COLO668 (cell line): ENCODE measurements at regions not wholly inside any gene's neighbourhood (a gene's known extent, or its start where the extent isn't known, plus 50 kb on each side); places are given as distances from the start of the nearest gene placed in this dataset.
"Not testable (repeated sequence)": the region's sequence is repeated elsewhere in the genome, so short reads cannot be mapped to it uniquely, and the experiment has no call there.

ENCODE experiments used
- DNase-seq: peaks from one replicate; lab custom pipeline; 2025; ENCODE audit not compliant: unreplicated experiment; lab: John Stamatoyannopoulos, UW

DNA sequence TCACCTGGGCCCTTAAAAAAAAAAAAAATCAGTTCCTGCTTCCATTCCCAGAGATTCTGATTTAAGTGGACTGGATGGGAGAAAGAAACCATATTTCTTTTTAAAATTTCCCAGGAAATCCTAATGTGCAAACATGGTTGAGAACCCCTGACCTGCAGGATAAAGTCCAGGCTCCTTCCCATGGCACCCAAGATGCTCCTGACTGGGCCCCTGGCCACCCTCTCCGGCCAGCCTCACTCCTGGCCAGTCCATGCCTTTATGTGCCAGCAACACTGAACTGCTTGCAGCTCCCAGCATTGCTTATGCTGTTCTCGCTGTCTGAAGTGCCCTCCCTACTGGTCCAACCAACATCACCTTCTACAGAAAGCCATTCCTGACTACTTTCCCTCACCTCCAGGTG lies 93.9 kb downstream of the TEX35 start:
- DNase-seq, result no peak

DNA sequence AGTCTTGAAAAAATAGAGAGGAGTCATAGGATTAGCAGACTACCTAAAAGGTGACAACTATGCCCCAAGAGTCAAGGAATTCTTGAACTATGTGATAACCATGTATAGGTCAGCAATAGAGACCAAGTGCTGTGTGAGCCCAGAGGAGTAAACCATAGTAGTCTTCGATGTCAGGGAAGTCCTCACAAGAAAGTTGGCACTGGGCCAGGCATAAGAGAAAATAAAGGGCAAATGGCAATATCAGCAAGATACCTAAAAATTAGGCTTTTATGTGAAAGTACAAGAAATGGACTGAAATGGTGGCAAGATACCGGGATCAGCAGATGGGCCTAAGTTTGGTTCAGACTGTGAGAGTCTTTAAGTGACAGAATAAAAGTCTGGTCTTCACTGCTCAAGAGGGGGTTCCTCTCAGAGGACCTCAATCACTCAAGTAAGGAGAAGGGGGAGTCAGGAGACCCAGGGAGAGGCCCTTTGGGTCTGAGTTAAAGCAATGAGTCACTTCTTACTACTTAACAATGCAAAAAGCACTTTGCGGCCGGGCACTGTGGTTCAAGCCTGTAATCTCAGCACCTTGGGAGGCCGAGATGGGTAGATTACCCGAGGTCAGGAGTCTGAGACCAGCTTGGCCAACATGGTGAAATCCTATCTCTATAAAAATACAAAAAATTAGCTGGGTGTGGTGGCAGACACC lies 95.0 kb downstream of the TEX35 start:
- no peak for DNase-seq

DNA sequence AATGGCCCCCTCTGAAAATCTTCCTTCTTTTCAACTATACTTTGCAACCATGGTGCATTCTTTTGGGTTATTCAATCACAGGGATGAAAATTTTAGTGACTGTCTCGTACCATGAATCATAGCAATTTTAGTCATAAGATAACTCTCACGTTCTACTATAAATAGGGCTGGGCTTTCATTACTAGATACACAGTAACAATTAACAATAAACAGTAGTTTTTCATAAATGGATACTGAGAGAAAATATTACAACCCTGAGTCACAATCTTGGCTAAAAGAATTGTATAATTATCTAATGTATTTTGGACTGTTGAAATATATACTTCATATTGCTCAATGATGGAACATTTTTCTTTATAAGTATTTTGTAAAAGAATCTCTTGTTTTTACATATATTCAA lies 96.1 kb downstream of the TEX35 start:
- DNase-seq, result no peak

DNA sequence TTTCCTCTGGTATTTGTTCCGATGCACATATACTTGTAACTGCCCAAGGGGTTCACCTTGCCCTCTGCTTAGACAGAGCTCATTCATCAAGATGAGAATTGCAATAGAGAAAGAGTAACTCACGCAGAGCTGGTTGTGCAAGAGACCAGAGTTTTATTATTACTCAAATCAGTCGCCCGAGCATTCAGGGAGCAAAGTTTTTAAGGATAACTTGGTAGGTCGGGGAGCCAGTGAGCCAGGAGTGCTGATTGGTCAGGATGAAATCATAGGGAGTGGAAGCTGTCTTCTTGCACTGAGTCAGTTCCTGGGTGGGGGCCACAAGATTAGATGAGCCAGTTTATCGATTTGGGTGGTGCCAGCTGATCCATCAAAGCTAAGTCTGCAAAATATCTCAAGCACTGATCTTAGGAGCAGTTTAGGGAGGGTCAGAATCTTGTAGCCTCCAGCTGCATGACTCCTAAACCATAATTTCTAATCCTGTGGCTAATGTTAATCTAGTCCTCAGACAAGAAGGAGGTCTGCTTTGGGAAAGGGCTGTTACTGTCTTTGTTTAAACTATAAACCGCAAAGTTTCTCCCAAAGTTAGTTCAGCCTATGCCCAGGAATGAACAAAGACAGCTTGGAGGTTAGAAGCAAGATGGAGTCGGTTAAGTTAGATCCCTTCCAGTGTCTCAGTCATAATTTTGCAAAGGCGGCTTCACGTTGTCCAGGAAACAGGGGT lies 97.9 kb downstream of the TEX35 start:
- not testable (repeated sequence) for DNase-seq

DNA sequence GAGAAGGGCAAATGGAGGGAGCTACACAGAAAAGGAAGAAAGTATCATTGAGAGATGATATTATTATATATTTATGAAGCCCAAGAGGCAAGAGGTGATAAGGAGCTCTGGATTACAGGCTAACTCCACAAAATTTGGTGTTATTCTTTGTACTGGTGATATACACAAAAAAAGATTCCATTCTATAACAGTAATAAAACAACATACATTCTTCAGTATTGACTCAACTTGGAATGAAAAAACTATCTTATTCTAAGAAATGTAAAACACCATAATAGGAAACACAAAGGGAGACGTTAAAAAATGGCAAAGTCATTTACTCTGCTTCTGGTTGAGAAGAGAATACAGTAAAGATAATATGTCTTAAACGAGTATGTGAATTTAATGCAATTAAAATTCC lies 99.4 kb downstream of the TEX35 start:
- DNase-seq, result no peak

DNA sequence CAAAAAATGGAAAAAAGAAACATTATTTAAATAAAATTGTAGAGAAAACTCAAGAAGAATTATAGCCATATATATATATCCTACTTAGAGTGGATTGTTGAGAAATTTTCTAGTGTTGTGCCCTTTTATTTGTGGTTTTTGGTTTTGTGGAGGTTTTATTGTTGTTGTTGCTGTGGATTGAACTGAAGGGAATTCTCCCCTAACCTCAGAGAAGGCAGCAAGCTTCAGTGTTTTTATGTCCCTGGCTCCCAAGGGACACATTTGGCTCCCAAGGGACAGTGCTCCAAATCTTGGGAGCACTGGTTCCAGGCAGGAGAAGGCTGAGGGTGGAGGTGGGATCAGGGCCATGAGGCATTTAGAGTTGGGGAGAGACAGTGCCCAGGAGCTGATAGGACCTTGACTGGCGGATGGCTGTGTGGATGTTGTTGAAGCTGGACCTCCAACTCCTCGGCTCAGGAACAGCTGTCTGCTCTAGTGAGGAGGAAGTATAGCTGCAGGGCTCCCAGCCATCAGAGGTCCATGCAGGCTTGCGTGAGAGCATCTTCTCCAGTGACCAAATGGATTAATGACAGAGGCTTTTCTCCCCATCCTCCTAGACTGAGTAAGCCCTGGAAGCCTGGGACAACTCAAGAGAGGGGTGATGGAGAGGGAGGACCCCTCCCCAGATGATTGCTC lies 100.5 kb downstream of the TEX35 start:
- no peak for DNase-seq

DNA sequence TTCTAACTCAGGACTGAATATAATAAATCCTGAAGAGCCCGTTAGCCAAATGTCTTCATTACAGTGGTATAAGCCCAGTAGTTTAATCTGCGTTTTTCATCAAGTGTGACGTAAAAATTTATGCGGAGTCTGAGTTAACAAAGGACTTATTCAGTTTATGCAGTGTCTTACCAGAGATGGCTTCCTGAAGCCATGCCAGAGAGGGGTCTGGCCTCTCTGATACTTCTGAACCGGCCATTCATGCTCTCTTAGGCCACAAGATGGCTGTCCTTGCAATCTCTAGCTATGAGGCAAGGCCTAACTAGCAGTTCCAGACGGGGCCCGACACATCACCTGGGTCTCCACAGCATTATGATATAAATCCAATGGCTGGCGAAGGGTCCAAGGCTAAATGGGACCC lies 101.4 kb downstream of the TEX35 start:
- DNase-seq, result no peak

DNA sequence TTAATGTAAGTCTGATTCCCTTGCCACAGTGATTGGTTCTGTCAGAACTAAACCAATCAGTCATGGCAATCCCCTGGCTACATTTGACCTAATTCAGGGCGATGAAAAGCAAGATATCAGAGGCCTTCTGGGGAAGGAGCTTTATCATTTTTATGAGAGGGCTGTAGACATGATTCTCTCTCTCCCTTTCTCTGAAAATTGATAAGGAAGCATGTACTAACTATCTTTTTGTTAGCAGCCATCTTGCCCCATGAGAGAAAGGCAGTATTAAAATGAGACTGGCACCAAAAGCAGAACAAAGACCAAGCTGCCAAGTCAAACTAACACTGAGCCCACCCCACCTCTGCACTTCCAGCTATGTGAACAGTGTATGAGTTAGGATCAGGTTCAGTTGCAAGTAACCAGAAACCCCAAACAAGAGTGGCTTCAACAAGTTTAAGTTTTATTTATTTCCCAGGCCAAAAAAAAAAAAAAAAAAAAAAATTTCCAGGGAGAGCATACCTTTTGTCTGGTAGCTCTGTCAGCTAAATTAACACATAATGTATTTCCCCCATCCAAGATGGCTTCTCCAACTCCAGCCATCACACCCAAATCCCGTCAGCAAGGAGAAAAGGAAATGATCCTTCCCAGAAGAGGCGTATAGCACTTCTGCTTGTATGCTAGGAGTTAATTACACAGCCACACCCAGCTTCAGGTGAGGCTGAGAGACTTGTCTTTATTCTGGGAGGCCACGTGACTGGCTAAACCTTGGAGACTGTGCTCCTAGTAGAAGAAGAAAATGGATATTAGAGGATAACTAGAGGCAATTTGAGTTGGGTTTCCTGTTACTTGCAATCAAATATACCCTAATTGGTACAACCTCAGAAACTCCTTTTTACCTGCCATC lies 105.8 kb upstream of the RALGPS2 start:
- no peak for DNase-seq

DNA sequence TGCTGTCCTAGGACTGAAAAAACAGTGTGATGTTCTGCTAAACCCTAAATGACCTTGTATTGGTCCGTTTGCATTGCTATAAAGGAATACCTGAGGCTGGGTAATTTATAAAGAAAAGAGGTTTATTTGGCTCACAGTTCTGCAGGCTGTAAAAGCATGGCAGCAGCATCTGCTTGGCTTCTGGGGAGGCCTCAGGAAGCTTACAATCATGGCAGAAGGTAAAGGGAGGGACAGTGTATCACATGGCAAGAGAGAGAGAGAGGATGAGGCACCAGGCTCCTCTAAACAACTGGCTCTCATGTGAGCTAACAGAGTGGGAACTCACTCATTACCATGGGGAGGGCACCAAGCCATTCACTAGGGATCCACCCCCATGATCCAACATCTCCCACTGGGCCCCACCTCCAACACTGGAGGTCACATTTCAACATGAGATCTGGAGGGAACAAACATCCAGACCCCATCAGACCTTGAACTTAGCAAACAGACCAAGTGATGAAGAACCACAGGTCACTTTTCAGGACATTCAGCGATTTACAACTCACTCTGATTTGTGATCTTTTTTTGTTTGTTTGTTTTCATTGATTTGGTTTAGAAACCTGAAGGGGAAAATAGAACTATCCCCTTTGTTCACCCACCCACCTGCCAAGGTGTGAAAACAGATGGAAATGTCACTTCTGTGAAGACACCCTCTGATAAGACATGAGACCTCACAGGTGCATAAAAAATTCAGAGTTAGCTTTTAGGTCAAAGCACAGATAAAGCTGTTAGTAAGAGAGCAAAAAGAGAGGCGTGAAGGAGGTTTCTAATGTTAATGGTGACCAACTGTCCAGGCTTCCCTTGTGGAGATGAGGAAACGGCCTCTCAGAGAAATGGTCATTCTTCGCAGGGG lies 104.2 kb upstream of the RALGPS2 start:
- DNase-seq, result no peak

DNA sequence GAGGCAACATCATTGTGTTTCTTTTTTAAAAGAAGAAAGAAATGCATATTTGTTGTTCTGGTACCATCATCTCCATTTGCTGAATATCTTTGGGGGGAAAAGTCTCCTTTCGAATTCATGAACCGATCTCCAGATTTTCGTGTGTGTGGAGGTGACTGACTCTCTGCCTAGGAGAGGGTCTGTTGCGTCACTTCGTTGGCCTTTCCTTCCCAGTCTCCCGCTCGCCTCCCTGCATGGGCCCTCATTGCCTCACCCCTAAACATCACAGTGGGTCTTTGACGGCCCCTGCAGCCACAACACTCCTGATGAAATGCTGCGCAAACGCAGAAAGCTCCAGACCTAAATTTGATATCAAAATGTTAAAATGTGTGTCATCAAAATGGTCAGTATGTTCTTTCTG lies 103.2 kb upstream of the RALGPS2 start:
- DNase-seq, result no peak

DNA sequence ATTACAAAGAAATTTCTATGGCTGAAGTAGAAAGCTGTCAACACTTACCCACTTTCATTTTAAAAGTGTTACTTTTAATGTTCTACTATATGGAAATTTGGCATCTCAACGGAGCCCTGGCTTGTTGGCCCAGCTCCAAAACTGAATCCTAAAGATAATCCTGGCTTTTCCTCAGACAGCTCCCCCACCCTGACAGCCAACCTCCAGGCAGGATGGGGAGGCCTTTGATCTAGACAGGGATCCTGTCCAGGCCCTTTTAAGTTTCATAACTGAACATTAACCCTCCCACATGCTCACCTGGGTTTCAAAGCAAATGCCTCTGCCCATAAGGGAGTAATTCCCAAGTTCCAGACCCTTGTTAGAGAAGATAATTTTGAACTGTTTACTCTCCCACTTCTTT lies 99.3 kb upstream of the RALGPS2 start:
- no peak for DNase-seq

DNA sequence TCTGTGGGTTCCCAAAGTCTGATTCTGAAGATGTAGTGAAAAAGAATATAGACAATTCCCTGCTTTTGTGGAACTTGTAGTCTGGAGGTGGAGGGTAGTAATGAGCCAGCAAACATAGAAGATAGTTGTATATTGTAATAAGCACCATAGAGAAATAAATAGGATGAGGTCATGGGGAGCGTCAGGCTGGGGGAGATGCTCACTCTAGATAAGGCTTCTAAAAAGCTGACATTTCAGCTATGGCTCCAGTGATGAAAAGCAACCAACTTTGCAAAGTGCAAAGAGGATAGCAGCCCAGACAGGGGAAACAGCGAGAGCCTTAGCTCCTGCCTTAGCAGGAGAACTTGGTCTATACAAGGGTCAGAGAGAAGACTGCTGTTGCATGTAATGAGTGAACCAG lies 98.0 kb upstream of the RALGPS2 start:
- DNase-seq, result no peak

DNA sequence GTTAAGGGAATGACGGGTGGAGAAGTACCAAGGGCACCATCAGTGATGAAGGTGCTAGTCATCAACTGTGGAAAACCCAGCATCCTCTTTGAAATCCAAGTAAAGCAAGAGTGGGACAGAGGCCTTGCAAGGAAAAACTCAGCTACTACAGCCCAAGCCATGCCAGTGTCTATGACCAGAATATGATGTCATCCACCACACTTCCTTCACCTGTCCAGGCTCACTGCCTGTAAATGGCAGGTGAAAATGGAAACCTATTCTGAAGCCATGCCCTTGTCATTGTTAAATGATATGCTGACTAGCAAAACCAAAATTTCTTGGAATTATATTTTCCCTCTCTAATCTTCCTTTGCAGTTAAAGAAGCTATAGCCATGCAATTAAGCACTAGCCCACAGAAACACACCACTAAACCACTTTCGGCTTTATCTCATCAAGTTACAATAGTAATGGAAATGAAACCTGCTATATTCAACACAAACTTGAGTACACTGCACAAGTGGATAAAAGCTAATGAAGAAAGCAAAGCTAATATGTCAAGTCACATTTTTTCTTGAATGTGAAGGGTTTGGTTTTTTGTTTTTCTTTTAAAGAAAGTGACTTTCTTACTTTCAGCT lies 96.3 kb upstream of the RALGPS2 start:
- DNase-seq, result no peak

DNA sequence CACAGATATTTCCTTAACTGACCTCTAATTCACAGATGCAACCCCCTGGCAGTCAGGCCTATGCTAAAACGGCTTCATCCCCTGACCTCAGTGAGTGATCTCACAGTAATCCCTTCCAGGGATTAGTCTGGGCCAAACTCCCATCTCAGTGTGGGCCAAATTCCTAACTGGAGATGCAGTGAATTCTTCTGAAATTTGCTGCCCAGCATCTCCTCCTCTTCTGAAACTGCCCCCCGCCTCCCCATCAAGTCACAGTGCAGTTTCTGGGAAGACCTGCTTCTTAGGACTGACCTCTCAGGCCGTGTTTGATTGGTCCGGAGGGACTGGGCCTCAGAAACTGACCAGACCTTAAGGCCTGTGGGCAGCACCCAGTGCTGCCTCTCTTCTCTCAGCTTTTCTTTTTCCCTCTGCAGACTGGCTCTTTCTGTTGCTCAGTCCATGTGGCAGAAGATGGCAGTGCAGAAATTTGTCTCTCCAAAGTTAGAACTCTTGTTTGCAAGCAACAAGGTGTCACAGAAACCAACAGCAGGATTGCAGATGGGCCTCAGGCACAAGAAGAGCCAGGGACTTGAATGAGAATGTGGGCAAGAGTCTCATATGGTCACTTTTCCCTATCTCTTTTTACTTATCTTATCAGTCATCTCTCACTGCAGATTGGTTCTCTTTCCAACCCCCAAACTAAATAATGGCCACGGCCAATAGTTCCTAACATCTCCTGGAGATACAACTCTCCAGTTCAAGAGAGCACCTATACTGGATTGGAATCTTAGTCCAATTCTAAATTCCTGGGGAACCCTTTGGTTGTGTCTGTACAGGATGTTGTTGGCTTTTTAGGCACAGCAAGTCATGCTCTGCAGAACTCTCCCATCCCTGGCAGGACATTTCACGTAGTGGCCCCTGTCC lies 95.5 kb upstream of the RALGPS2 start:
- DNase-seq, result no peak

DNA sequence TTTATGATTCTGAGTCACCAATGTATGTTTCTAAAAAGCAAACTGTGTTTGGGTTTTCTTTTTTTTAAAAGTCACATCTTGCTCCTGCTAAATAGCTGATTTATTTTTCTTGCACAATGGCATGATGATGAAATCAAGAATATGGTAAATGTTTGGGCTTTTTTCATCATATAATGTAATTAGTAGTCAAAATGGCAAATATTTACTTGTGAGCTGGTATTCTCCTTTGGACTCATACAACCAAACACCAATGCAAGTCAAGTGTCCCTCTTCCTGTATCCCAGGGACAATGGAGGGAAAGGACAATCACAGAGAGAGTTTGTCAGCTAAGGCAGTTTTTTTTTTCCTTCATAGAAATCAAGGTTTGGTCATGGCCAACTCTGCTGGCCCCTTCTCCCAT lies 94.6 kb upstream of the RALGPS2 start:
- DNase-seq, result no peak

DNA sequence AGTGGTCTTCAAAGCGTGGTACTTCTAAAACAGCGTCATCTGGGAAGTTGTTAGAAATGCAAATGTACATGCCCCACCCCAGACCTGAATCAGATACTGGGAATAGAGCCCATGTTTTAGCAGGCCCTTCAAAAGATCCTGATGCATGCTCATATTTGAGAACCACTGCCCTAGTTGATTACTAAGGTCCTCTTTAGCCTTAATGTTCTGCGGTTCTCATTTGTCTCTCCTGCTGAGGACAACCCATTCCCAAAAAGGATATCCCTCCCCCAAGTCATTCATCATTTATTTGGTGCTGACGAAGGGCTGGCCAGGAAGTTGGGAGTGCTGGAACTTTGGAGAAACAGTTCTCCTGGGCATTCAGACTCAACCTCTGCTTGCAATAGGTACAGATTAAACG lies 92.4 kb upstream of the RALGPS2 start:
- no peak for DNase-seq

DNA sequence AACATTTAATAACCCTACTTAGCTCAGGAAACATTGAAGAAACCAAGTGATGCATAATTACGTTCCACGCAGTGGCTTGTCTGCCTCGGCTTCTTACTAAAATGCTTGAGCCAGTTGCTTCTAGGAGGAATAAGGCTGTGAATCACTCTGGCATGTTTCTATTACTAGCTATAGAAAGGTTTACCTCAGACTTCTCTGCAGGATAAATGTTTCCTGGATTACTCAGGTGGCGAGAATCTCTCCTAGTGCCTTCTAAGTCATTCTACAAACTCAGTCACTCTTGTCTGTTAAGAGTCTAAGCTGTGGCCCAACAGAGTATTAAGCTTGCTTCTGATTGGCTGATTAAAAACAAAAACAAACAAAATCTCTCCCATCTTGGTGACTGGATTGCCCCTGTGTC lies 92.0 kb upstream of the RALGPS2 start:
- DNase-seq, result no peak

DNA sequence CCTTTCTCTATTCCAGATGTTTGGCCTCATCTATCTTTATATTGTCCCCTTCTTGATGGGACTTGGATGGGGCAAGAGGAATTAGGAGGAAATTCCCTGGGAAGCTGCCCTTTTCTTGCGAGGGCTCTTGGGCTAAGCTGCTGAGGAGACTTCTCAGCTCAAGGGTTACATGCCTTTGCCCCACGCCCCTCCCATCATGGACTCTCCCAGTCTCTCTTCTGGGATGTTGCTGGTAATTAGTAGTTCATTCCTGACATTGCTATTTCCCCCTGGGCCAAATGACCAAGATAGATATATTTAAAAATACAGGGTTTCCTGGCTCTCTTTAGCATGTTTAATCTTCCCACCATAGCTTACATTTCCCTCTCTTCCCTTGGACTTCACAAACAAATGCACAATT lies 90.6 kb upstream of the RALGPS2 start:
- DNase-seq, result no peak

DNA sequence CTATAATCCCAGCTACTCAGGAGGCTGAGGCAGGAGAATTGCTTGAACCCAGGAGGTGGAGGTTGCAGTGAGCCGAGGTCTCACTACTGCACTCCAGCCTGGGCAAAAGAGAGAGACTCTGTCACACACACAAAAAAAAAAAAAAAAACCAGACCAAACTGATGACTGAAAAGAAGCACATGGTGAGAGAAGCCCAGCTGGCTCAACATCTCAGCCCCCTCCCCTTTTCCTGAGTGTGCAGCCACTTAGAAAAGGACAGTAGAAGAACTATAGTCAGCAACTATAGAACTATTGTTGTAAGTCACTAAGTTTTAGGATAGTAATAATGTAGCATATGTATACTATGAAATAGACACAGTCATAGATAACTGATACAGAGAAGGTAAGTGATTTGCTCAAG lies 87.2 kb upstream of the RALGPS2 start:
- DNase-seq, result no peak
